NOMO-1 treated with dmso at 0.1 percent for 144 hours (cell line): ENCODE measurements at regions not wholly inside any gene's neighbourhood (a gene's known extent, or its start where the extent isn't known, plus 50 kb on each side); places are given as distances from the start of the nearest gene placed in this dataset.
A peak's percentile ranks its signal among the peaks of the same experiment; 100 is the strongest.

Source experiments
- DNase-seq: peaks from one replicate; lab custom pipeline; 2025; ENCODE audit not compliant: unreplicated experiment; lab: John Stamatoyannopoulos, UW

GRCh38 chr15:37847776-37848175 is 86.7 kb upstream of the TMCO5A start:
- no peak for DNase-seq

- DNase-seq = no peak
Observed at GRCh38 chr15:37856109-37856508, 78.3 kb upstream of the TMCO5A start.

GRCh38 chr15:37860896-37861295 is 73.5 kb upstream of the TMCO5A start:
- DNase-seq = no peak

GRCh38 chr15:37865687-37866086 is 68.8 kb upstream of the TMCO5A start:
- no peak for DNase-seq

GRCh38 chr15:37870711-37871110 is 63.7 kb upstream of the TMCO5A start:
- DNase-seq = no peak

- DNase-seq = no peak
Observed at GRCh38 chr15:37872661-37873060, 61.8 kb upstream of the TMCO5A start.

- no peak for DNase-seq
Observed at GRCh38 chr15:37873336-37873735, 61.1 kb upstream of the TMCO5A start.

GRCh38 chr15:37876900-37877299 is 57.5 kb upstream of the TMCO5A start:
- no peak for DNase-seq

- DNase-seq = no peak
Observed at GRCh38 chr15:37877851-37878741, 56.3 kb upstream of the TMCO5A start.

- DNase-seq = peak; percentile 2
Observed at GRCh38 chr15:37880009-37880834, 54.2 kb upstream of the TMCO5A start.

GRCh38 chr15:37880835-37881153 is 53.6 kb upstream of the TMCO5A start:
- no peak for DNase-seq

GRCh38 chr15:37881237-37882013 is 53.0 kb upstream of the TMCO5A start:
- DNase-seq = no peak

- no peak for DNase-seq
Observed at GRCh38 chr15:37882640-37883039, 51.8 kb upstream of the TMCO5A start.
